ENCODE measurements at regions not wholly inside any gene's neighbourhood (a gene's known extent, or its start where the extent isn't known, plus 50 kb on each side); places are given as distances from the start of the nearest gene placed in this dataset.
A peak's percentile ranks its signal among the peaks of the same experiment; 100 is the strongest.

DNA sequence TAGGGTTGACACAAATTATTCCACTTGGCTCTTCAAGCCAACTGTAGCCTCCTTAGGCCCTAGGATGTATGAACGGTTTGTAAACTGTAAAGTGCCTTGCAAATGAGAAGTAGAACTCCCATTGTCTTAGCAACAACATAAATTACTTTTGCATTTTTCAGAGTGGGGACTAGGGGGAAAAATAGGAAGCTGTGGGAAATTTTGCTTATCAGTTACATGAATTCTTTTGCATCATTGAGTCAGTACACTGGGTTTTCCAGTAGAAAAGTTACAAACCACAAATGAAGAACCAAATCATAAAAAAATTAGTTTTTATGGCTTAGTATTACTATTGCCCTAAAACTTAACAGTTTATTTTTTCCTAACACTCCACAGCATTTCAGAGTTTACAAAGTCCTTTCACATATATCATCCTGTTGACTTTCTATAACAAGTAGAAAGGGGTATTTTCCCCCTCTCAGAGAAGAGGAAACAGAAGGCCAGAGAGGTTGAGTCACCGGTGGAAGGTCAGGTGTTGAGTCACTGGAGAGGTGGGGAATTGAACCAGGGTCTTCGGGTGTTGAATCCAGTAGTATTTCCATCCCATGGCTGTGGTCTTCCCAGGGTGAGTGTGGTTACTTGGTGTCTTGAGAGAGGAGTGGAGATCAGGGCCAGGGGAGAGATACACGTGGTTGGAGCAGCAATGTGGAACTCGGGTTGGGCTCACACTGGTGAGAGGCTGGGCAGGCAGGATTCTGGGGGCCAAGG, 71.9 kb upstream of the USP24 start:
- Histone ChIP-seq H3K9ac (ENCODE audit: low read length) (no peak overlapping the region), H3K9me3 (ENCODE audit: low read length) (no peaks in the 10 kb centered on the region), H3K4me1 (ENCODE audit: insufficient read depth, low read length, severe bottlenecking) (no peaks in the 10 kb centered on the region), H3F3A (ENCODE audit: insufficient read depth, low read length) (no peaks in the 10 kb centered on the region), H3K79me2 (ENCODE audit: insufficient read depth, low read length) (no peaks in the 10 kb centered on the region), H3K27me3 (ENCODE audit: insufficient read depth, low read length) (no peaks in the 10 kb centered on the region; the same call in 1 of the 2 replicates), H3K4me3 (ENCODE audit: low read depth, low read length, poor library complexity, severe bottlenecking) (no peak overlapping the region), H3K27ac (ENCODE audit: low read depth, low read length, poor library complexity, severe bottlenecking) (no peak overlapping the region), H3K36me3 (ENCODE audit: insufficient read depth, low read length) (no peaks in the 10 kb centered on the region), H2AFZ (ENCODE audit: low read length) (no peak overlapping the region), H4K20me1 (ENCODE audit: insufficient read depth, low read length) (no peaks in the 10 kb centered on the region), H3K4me2 (ENCODE audit: low read length) (no peak overlapping the region), H3K9me2 (ENCODE audit: low read depth, low read length) (no peaks in the 10 kb centered on the region)
- no peak for TF ChIP-seq EZH2 (IDR thresholded peaks at IDR 0.05; ENCODE audit: borderline replicate concordance, low read length)
- TF ChIP-seq, protein P1, sequence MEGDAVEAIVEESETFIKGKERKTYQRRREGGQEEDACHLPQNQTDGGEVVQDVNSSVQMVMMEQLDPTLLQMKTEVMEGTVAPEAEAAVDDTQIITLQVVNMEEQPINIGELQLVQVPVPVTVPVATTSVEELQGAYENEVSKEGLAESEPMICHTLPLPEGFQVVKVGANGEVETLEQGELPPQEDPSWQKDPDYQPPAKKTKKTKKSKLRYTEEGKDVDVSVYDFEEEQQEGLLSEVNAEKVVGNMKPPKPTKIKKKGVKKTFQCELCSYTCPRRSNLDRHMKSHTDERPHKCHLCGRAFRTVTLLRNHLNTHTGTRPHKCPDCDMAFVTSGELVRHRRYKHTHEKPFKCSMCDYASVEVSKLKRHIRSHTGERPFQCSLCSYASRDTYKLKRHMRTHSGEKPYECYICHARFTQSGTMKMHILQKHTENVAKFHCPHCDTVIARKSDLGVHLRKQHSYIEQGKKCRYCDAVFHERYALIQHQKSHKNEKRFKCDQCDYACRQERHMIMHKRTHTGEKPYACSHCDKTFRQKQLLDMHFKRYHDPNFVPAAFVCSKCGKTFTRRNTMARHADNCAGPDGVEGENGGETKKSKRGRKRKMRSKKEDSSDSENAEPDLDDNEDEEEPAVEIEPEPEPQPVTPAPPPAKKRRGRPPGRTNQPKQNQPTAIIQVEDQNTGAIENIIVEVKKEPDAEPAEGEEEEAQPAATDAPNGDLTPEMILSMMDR (IDR thresholded peaks at IDR 0.05; ENCODE audit: low read length) = no peak

DNA sequence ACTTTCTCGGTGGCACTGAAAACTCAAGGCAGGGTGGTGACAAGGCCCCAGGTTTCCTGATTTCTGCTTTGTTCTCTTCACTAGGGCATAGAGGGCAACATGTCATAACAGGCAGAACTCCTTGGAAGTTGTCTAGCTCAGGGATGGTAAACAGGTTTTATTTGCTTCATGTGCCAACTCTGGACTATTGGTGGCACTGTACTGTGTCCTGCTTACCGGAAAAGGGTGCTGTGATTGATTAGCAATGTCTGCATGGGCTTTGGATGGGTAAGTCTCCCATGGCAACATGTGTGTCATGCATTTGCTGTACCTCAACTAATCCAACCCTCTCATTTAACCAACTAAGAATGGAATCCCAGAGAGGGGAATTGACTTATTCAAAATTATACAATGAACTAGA, 70.7 kb upstream of the USP24 start:
- H3K4me2 ChIP-seq (ENCODE audit: low read length) = no peak overlapping the region
- H3K4me3 ChIP-seq (ENCODE audit: low read depth, low read length, poor library complexity, severe bottlenecking) = no peak overlapping the region
- H3K79me2 ChIP-seq (ENCODE audit: insufficient read depth, low read length) = no peaks in the 10 kb centered on the region
- H2AFZ ChIP-seq (ENCODE audit: low read length) = no peak overlapping the region
- TF ChIP-seq, protein P1 (IDR thresholded peaks at IDR 0.05; ENCODE audit: low read length) = no peak
- TF ChIP-seq EZH2 (IDR thresholded peaks at IDR 0.05; ENCODE audit: borderline replicate concordance, low read length) = no peak
- no peaks in the 10 kb centered on the region for H3K9me2 ChIP-seq (ENCODE audit: low read depth, low read length)
- no peaks in the 10 kb centered on the region for H3K36me3 ChIP-seq (ENCODE audit: insufficient read depth, low read length)
- no peak overlapping the region for H3K27ac ChIP-seq (ENCODE audit: low read depth, low read length, poor library complexity, severe bottlenecking)
- no peaks in the 10 kb centered on the region for H3F3A ChIP-seq (ENCODE audit: insufficient read depth, low read length)
- H3K9me3 ChIP-seq (ENCODE audit: low read length) = no peaks in the 10 kb centered on the region
- no peak overlapping the region for H3K9ac ChIP-seq (ENCODE audit: low read length)
- no peaks in the 10 kb centered on the region for H3K4me1 ChIP-seq (ENCODE audit: insufficient read depth, low read length, severe bottlenecking)
- no peaks in the 10 kb centered on the region; the same call in 1 of the 2 replicates for H3K27me3 ChIP-seq (ENCODE audit: insufficient read depth, low read length)
- H4K20me1 ChIP-seq (ENCODE audit: insufficient read depth, low read length) = no peaks in the 10 kb centered on the region

DNA sequence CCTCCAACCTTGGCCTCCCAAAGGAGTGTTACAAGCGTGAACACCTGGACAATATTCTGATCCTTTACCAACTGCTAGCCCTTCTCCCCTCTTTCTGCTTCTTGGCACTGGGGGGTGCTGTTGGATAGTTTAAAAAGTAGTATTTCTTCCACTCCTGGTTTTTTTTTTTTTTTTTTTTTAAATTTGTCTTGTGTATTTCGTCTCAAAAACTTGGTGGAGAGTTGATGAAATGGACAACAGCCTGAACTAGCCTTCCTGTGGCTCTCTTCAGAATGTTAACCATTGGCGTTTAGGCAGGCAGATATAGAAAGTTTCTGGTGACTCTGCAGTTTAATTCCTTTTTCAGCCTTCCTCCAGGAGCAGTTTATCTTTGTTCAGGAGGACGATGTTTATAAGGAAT, 69.7 kb upstream of the USP24 start:
- no peak overlapping the region for H3K4me3 ChIP-seq (ENCODE audit: low read depth, low read length, poor library complexity, severe bottlenecking)
- H3K36me3 ChIP-seq (ENCODE audit: insufficient read depth, low read length) = no peaks in the 10 kb centered on the region
- no peaks in the 10 kb centered on the region for H4K20me1 ChIP-seq (ENCODE audit: insufficient read depth, low read length)
- H2AFZ ChIP-seq (ENCODE audit: low read length) = no peak overlapping the region
- no peaks in the 10 kb centered on the region for H3K79me2 ChIP-seq (ENCODE audit: insufficient read depth, low read length)
- H3K27ac ChIP-seq (ENCODE audit: low read depth, low read length, poor library complexity, severe bottlenecking) = no peak overlapping the region
- no peaks in the 10 kb centered on the region for H3K4me1 ChIP-seq (ENCODE audit: insufficient read depth, low read length, severe bottlenecking)
- no peaks in the 10 kb centered on the region for H3K9me3 ChIP-seq (ENCODE audit: low read length)
- no peak overlapping the region for H3K4me2 ChIP-seq (ENCODE audit: low read length)
- no peak overlapping the region for H3K9ac ChIP-seq (ENCODE audit: low read length)
- H3F3A ChIP-seq (ENCODE audit: insufficient read depth, low read length) = no peaks in the 10 kb centered on the region
- TF ChIP-seq EZH2 (IDR thresholded peaks at IDR 0.05; ENCODE audit: borderline replicate concordance, low read length) = no peak
- TF ChIP-seq, protein P1 (IDR thresholded peaks at IDR 0.05; ENCODE audit: low read length) = peak; percentile 50
- no peaks in the 10 kb centered on the region; the same call in 1 of the 2 replicates for H3K27me3 ChIP-seq (ENCODE audit: insufficient read depth, low read length)
- H3K9me2 ChIP-seq (ENCODE audit: low read depth, low read length) = no peaks in the 10 kb centered on the region
